ENCODE measurements at regions not wholly inside any gene's neighbourhood (a gene's known extent, or its start where the extent isn't known, plus 50 kb on each side); places are given as distances from the start of the nearest gene placed in this dataset.

- H3K4me3 ChIP-seq (replicated peaks; ENCODE audit: low read depth, low read length) = no peak overlapping the region
- TF ChIP-seq CTCF (IDR thresholded peaks at IDR 0.05; ENCODE audit: low read length, missing control alignments) = no peak
- DNase-seq (ENCODE audit: low read depth) = no peak
Measured at GRCh38 chr3:184472723-184473428, 88.7 kb upstream of the EPHB3 start.

GRCh38 chr3:184474897-184475296, 86.7 kb upstream of the EPHB3 start:
- no peak for DNase-seq (ENCODE audit: low read depth)
- TF ChIP-seq CTCF (IDR thresholded peaks at IDR 0.05; ENCODE audit: low read length, missing control alignments) = no peak
- no peak overlapping the region for H3K4me3 ChIP-seq (replicated peaks; ENCODE audit: low read depth, low read length)

- TF ChIP-seq CTCF (IDR thresholded peaks at IDR 0.05; ENCODE audit: low read length, missing control alignments) = no peak
- no peak for DNase-seq (ENCODE audit: low read depth)
- H3K4me3 ChIP-seq (replicated peaks; ENCODE audit: low read depth, low read length) = no peak overlapping the region
Measured at GRCh38 chr3:184477940-184478339, 83.6 kb upstream of the EPHB3 start.

- no peak for DNase-seq (ENCODE audit: low read depth)
Measured at GRCh38 chr3:184479426-184480126, 82.0 kb upstream of the EPHB3 start.

GRCh38 chr3:184480831-184481230, 80.8 kb upstream of the EPHB3 start:
- no peak for TF ChIP-seq CTCF (IDR thresholded peaks at IDR 0.05; ENCODE audit: low read length, missing control alignments)
- H3K4me3 ChIP-seq (replicated peaks; ENCODE audit: low read depth, low read length) = no peak overlapping the region
- no peak for DNase-seq (ENCODE audit: low read depth)

More at GRCh38 chr3:184479426-184480126, 82.0 kb upstream of the EPHB3 start:
- TF ChIP-seq CTCF (IDR thresholded peaks at IDR 0.05; ENCODE audit: low read length, missing control alignments) = no peak
- H3K4me3 ChIP-seq (replicated peaks; ENCODE audit: low read depth, low read length) = no peak overlapping the region

- no peak overlapping the region for H3K4me3 ChIP-seq (replicated peaks; ENCODE audit: low read depth, low read length)
- no peak for TF ChIP-seq CTCF (IDR thresholded peaks at IDR 0.05; ENCODE audit: low read length, missing control alignments)
- no peak for DNase-seq (ENCODE audit: low read depth)
Measured at GRCh38 chr3:184481984-184482671, 79.5 kb upstream of the EPHB3 start.
